PFSK-1 (cell line): ENCODE measurements at regions not wholly inside any gene's neighbourhood (a gene's known extent, or its start where the extent isn't known, plus 50 kb on each side); places are given as distances from the start of the nearest gene placed in this dataset.

Experiments used
- FOXP2 ChIP-seq: optimal IDR thresholded peaks from 2 replicates; pipeline ENCODE3; 2011; ENCODE audit warnings: borderline replicate concordance, control low read depth, inconsistent platforms; ENCODE audit not compliant: insufficient read depth; ENCODE audit errors: extremely low read length, extremely low read depth
- POLR2AphosphoS5 ChIP-seq: IDR thresholded peaks from 2 replicates; pipeline ENCODE4 v1.6.1; 2012; ENCODE audit warnings: low read depth, mild to moderate bottlenecking, control low read depth, low read length, moderate library complexity
- REST ChIP-seq, 2 experiments: IDR thresholded peaks; 2 replicates each; pipeline versions ENCODE4 v1.6.1 to v1.8.0; 2011 to 2012; ENCODE audit warnings: low read depth in 2 of 2, low read length in 2 of 2, control low read depth in 1 of 2, inconsistent platforms in 1 of 2, mild to moderate bottlenecking in 1 of 2, moderate library complexity in 1 of 2; ENCODE audit not compliant: insufficient read depth in 1 of 2
- SIN3A ChIP-seq: IDR thresholded peaks from 2 replicates; pipeline ENCODE4 v1.6.1; 2012; ENCODE audit warnings: mild to moderate bottlenecking, low read length, moderate library complexity, borderline replicate concordance; ENCODE audit not compliant: insufficient read depth
- TAF1 ChIP-seq: IDR thresholded peaks from 2 replicates; pipeline ENCODE4 v1.6.1; 2012; ENCODE audit warnings: low read length, control low read depth, borderline replicate concordance; ENCODE audit not compliant: insufficient read depth

DNA sequence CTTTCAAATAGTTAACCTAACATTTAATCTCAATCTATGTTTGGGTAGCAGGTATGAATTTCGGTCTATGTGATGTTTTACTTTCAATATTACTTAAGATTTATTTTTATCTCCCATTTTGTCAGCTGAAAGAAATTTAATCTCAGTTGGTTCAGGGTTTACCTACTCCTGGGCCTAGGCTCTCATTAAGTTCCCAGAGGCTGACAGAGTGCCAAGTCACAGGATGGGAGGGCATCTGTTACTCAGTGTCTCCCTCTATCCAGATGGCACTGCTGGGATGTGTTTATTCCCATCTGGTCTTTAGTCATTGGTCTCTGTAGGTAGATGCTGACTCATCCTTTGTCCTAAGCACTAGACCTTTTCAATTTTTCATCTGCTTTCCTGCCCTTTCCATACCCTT, 129.4 kb upstream of the ARSJ start:
- TF ChIP-seq SIN3A (no peak), TAF1 (no peak), POLR2AphosphoS5 (no peak), REST (IDR thresholded peaks at IDR 0.05; ENCODE audit: insufficient read depth in 1 of 2, low read depth in 2 of 2, low read length in 2 of 2) (no peak), FOXP2 (no peak)

- TF ChIP-seq POLR2AphosphoS5: no peak
- TF ChIP-seq REST (IDR thresholded peaks at IDR 0.05; ENCODE audit: insufficient read depth in 1 of 2, low read depth in 2 of 2, low read length in 2 of 2): no peak
These were observed 130.3 kb upstream of the ARSJ start for GRCh38 chr4:114109776-114110175.

- TF ChIP-seq SIN3A (no peak), TAF1 (no peak), POLR2AphosphoS5 (no peak), FOXP2 (no peak)
These were observed 136.1 kb upstream of the ARSJ start for GRCh38 chr4:114115526-114115925.

DNA sequence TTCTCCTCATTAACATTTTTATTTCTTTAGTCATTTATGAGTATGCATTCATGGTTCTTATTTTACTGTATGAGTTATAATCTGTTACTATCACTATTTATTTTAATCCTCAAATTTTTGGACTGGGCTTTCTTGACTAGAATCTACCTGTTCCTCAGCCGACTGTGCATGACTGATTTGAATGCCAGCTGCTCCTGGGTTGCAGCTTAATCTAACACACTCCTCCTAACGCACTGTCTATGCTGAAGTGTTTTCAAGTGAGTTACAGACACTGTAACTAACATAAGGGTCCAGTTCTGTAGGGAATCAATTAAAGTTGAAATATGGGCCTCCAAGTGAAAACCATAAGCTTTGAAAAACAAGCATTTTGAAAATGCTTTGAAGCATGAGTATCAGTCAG, 137.4 kb upstream of the ARSJ start:
- no peak for TF ChIP-seq SIN3A
- TF ChIP-seq TAF1: no peak
- no peak for TF ChIP-seq POLR2AphosphoS5

- TF ChIP-seq POLR2AphosphoS5 (no peak), TAF1 (no peak), REST (IDR thresholded peaks at IDR 0.05; ENCODE audit: insufficient read depth in 1 of 2, low read depth in 2 of 2, low read length in 2 of 2) (no peak), FOXP2 (no peak), SIN3A (no peak)
These were observed 141.8 kb upstream of the ARSJ start for GRCh38 chr4:114121221-114121620.

DNA sequence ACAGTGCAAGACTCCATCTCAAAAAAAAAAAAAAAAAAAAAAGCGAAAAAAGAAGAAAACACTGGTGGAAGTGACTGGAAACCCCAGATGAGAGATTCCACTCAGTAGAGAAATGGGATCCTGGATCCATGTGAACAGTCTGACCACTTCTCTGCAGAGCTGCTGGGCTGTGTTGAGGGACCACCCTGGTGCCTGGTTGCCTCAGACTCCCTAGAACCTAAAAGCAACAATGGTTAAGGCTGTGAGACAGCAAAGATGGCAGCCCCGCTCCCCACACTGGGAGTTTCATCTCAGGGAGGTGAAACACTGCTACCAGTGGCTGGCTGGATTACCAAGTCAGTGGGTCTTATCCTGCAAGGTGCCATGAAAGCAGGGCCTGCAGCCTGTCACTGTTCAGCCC, 152.8 kb upstream of the ARSJ start:
- no peak for TF ChIP-seq TAF1
- TF ChIP-seq FOXP2: no peak
- TF ChIP-seq REST (IDR thresholded peaks at IDR 0.05; ENCODE audit: insufficient read depth in 1 of 2, low read depth in 2 of 2, low read length in 2 of 2): no peak
- TF ChIP-seq POLR2AphosphoS5: no peak
- no peak for TF ChIP-seq SIN3A
